ENCODE measurements at regions not wholly inside any gene's neighbourhood (a gene's known extent, or its start where the extent isn't known, plus 50 kb on each side); places are given as distances from the start of the nearest gene placed in this dataset.
"Not testable (repeated sequence)": the region's sequence is repeated elsewhere in the genome, so short reads cannot be mapped to it uniquely, and the experiment has no call there.

- Histone ChIP-seq H3K4me3 (ENCODE audit: low read length) (no peak overlapping the region), H3K27me3 (ENCODE audit: control insufficient read depth, insufficient read depth, low read length) (no peaks in the 10 kb centered on the region), H3K4me1 (ENCODE audit: control insufficient read depth, insufficient read depth, low read length) (no peaks in the 10 kb centered on the region), H3K9me3 (ENCODE audit: control insufficient read depth, insufficient read depth, low read length) (peaks cover 8% of the 10 kb centered on the region), H3K27ac (ENCODE audit: low read length) (no peak overlapping the region), H3K36me3 (ENCODE audit: control insufficient read depth, insufficient read depth, low read length) (no peaks in the 10 kb centered on the region)
- Mint-ChIP-seq H3K27ac (no peak overlapping the region), H3K4me3 (no peak overlapping the region), H3K36me3 (no peaks in the 10 kb centered on the region), H3K9me3 (no peaks in the 10 kb centered on the region), H3K27me3 (ENCODE audit: low read depth in 2 of 2) (no peaks in the 10 kb centered on the region), H3K4me1 (no peaks in the 10 kb centered on the region)
- ATAC-seq = no peak
- intact Hi-C loops (cut with micrococcal nuclease) = no loop called here
- no peak for DNase-seq
- 97% methylated on average over 13 of the region's 14 CpGs for WGBS (ENCODE audit: insufficient coverage)
- TF ChIP-seq CTCF (IDR thresholded peaks at IDR 0.05) = no peak
Measured at GRCh38 chr18:14221689-14222088, 89.5 kb upstream of the ZNF519 start.

- H3K4me1 Mint-ChIP-seq; H3K36me3 Mint-ChIP-seq; H3K27ac ChIP-seq (ENCODE audit: low read length); H3K4me3 ChIP-seq (ENCODE audit: low read length); H3K4me3 Mint-ChIP-seq; H3K27ac Mint-ChIP-seq; H3K36me3 ChIP-seq (ENCODE audit: control insufficient read depth, insufficient read depth, low read length); intact Hi-C loops (cut with micrococcal nuclease); ATAC-seq; H3K4me1 ChIP-seq (ENCODE audit: control insufficient read depth, insufficient read depth, low read length); H3K27me3 Mint-ChIP-seq (ENCODE audit: low read depth in 2 of 2); H3K27me3 ChIP-seq (ENCODE audit: control insufficient read depth, insufficient read depth, low read length); H3K9me3 Mint-ChIP-seq; H3K9me3 ChIP-seq (ENCODE audit: control insufficient read depth, insufficient read depth, low read length); DNase-seq: not testable (repeated sequence)
Measured at GRCh38 chr18:14215952-14216351, 83.7 kb upstream of the ZNF519 start.

GRCh38 chr18:14203424-14203823 lies 71.2 kb upstream of the ZNF519 start:
- intact Hi-C loops (cut with micrococcal nuclease); H3K36me3 ChIP-seq (ENCODE audit: control insufficient read depth, insufficient read depth, low read length); ATAC-seq; H3K4me3 Mint-ChIP-seq; H3K4me1 ChIP-seq (ENCODE audit: control insufficient read depth, insufficient read depth, low read length); H3K4me1 Mint-ChIP-seq; H3K27me3 Mint-ChIP-seq (ENCODE audit: low read depth in 2 of 2); H3K27me3 ChIP-seq (ENCODE audit: control insufficient read depth, insufficient read depth, low read length); H3K4me3 ChIP-seq (ENCODE audit: low read length); H3K27ac ChIP-seq (ENCODE audit: low read length); H3K9me3 ChIP-seq (ENCODE audit: control insufficient read depth, insufficient read depth, low read length); H3K27ac Mint-ChIP-seq; DNase-seq; H3K36me3 Mint-ChIP-seq; H3K9me3 Mint-ChIP-seq: not testable (repeated sequence)
- no CpG with 5 or more reads among the region's 2 CpGs for WGBS (ENCODE audit: insufficient coverage)

GRCh38 chr18:14190776-14191442 lies 58.7 kb upstream of the ZNF519 start:
- H3K27me3 Mint-ChIP-seq (ENCODE audit: low read depth in 2 of 2); H3K36me3 Mint-ChIP-seq; H3K4me3 Mint-ChIP-seq; intact Hi-C loops (cut with micrococcal nuclease); H3K27me3 ChIP-seq (ENCODE audit: control insufficient read depth, insufficient read depth, low read length); H3K9me3 ChIP-seq (ENCODE audit: control insufficient read depth, insufficient read depth, low read length); DNase-seq; H3K27ac Mint-ChIP-seq; H3K4me3 ChIP-seq (ENCODE audit: low read length); H3K4me1 ChIP-seq (ENCODE audit: control insufficient read depth, insufficient read depth, low read length); H3K4me1 Mint-ChIP-seq; ATAC-seq; H3K27ac ChIP-seq (ENCODE audit: low read length); H3K9me3 Mint-ChIP-seq; H3K36me3 ChIP-seq (ENCODE audit: control insufficient read depth, insufficient read depth, low read length): not testable (repeated sequence)
- WGBS (ENCODE audit: insufficient coverage) = 68% methylated on average over 3 of the region's 3 CpGs

DNA sequence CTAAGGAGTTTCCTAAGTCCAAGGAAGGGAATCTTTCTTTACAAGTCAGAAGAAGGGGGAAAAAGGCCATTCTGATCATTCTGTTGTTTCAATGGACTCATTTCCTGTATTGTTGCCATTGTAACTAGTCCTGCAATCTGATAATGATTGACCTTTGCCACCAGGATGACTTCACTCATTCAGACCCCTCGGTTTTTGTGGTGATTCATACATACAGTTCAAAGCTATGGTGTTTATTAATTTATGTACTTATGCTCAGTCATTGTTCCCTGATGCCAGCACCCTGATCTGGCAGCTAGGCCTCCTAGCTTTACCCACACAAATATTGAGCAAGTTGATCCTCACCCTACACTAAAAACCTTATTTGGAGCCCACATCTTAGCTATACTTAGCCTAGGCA lies 57.6 kb upstream of the ZNF519 start:
- no peak for ATAC-seq
- Histone ChIP-seq H3K4me3 (ENCODE audit: low read length) (no peak overlapping the region), H3K4me1 (ENCODE audit: control insufficient read depth, insufficient read depth, low read length) (no peaks in the 10 kb centered on the region), H3K36me3 (ENCODE audit: control insufficient read depth, insufficient read depth, low read length) (no peaks in the 10 kb centered on the region), H3K27me3 (ENCODE audit: control insufficient read depth, insufficient read depth, low read length) (no peaks in the 10 kb centered on the region), H3K9me3 (ENCODE audit: control insufficient read depth, insufficient read depth, low read length) (no peaks in the 10 kb centered on the region), H3K27ac (ENCODE audit: low read length) (no peak overlapping the region)
- H3K27ac Mint-ChIP-seq = no peak overlapping the region
- TF ChIP-seq CTCF (IDR thresholded peaks at IDR 0.05) = no peak
- H3K9me3 Mint-ChIP-seq = no peaks in the 10 kb centered on the region
- no peaks in the 10 kb centered on the region for H3K36me3 Mint-ChIP-seq
- DNase-seq = no peak
- no peak overlapping the region for H3K4me3 Mint-ChIP-seq
- 50% methylated on average over 1 of the region's 1 CpG for WGBS (ENCODE audit: insufficient coverage)
- intact Hi-C loops (cut with micrococcal nuclease) = no loop called here
- no peaks in the 10 kb centered on the region for H3K4me1 Mint-ChIP-seq
- H3K27me3 Mint-ChIP-seq (ENCODE audit: low read depth in 2 of 2) = no peaks in the 10 kb centered on the region

DNA sequence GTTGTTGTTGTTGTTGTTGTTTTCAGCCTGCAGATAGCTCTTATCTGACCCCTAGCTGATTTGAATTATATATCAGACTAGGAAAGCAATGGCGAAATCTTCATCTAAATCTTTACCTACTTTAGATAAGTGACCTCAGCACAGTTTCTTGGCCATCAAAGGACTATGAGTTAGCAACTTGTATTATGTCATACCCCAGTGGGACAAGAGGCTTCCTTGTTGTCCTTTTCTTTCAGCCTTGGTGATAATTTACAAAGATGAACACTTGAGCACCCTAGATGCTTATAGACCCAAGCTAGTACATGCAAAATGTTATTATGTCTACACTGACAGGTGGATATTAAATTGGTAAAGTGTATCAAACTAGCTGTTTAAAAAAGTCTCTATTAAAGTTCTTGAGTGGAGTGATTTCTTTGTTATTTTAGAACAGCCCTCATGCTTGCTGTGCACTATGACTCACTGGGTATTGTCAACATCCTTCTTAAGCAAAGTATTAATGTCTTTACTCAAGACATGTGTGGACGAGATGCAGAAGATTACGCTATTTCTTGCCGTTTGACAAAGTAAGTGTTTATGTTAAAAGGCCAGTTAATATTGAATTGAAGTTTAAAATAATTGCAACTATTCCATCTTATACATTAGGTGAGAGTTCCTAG lies 56.6 kb upstream of the ZNF519 start:
- DNase-seq; H3K27me3 Mint-ChIP-seq (ENCODE audit: low read depth in 2 of 2); H3K27me3 ChIP-seq (ENCODE audit: control insufficient read depth, insufficient read depth, low read length); H3K36me3 Mint-ChIP-seq; H3K4me1 ChIP-seq (ENCODE audit: control insufficient read depth, insufficient read depth, low read length); H3K4me3 ChIP-seq (ENCODE audit: low read length); H3K27ac ChIP-seq (ENCODE audit: low read length); H3K4me1 Mint-ChIP-seq; H3K9me3 Mint-ChIP-seq; H3K36me3 ChIP-seq (ENCODE audit: control insufficient read depth, insufficient read depth, low read length); H3K4me3 Mint-ChIP-seq; ATAC-seq; intact Hi-C loops (cut with micrococcal nuclease); H3K27ac Mint-ChIP-seq; H3K9me3 ChIP-seq (ENCODE audit: control insufficient read depth, insufficient read depth, low read length): not testable (repeated sequence)
- no CpG with 5 or more reads among the region's 4 CpGs for WGBS (ENCODE audit: insufficient coverage)

All from natural killer cell (primary cell).